ENCODE measurements at regions not wholly inside any gene's neighbourhood (a gene's known extent, or its start where the extent isn't known, plus 50 kb on each side); places are given as distances from the start of the nearest gene placed in this dataset.

- no peak for TF ChIP-seq CTCF (IDR thresholded peaks at IDR 0.05)
- no peak for TF ChIP-seq POLR2A (IDR thresholded peaks at IDR 0.05)
- no peak for TF ChIP-seq EP300 (IDR thresholded peaks at IDR 0.05)
Measured at GRCh38 chr11:101306721-101307120, 177.1 kb upstream of the PGR start.
